Progenitor cell of endocrine pancreas (in vitro differentiated cells): ENCODE measurements at regions not wholly inside any gene's neighbourhood (a gene's known extent, or its start where the extent isn't known, plus 50 kb on each side); places are given as distances from the start of the nearest gene placed in this dataset.

Experiments used
- DNase-seq: peaks from one replicate; pipeline ENCODE4 v3.0.0; 2021; ENCODE audit warnings: low spot score; ENCODE audit not compliant: unreplicated experiment
- H3K27ac Mint-ChIP-seq: 2 replicates; pipeline ENCODE4 v1.8.0; 2021; ENCODE audit warnings: mild to moderate bottlenecking, moderate library complexity, mixed read lengths
- H3K27me3 Mint-ChIP-seq: 2 replicates; pipeline ENCODE4 v1.8.0; 2021; ENCODE audit warnings: mixed read lengths
- H3K36me3 Mint-ChIP-seq: 2 replicates; pipeline ENCODE4 v1.8.0; 2022; ENCODE audit warnings: mixed read lengths; ENCODE audit not compliant: insufficient read depth
- H3K4me1 Mint-ChIP-seq: 2 replicates; pipeline ENCODE4 v1.8.0; 2021; ENCODE audit warnings: low read depth, mixed read lengths
- H3K4me3 Mint-ChIP-seq: 2 replicates; pipeline ENCODE4 v1.8.0; 2021; ENCODE audit warnings: low read depth, mild to moderate bottlenecking, moderate library complexity, mixed read lengths
- H3K9me3 Mint-ChIP-seq: 2 replicates; pipeline ENCODE4 v1.8.0; 2021; ENCODE audit warnings: low read depth, mixed read lengths
- TF ChIP-seq, protein P1 (sequence below): fragments of 200-600 bp; sonication (generic); IDR thresholded peaks from one replicate; pipeline ENCODE4 v1.5.0; 2021; ENCODE audit warnings: antibody characterized with exemption, mild to moderate bottlenecking; ENCODE audit not compliant: unreplicated experiment

DNA sequence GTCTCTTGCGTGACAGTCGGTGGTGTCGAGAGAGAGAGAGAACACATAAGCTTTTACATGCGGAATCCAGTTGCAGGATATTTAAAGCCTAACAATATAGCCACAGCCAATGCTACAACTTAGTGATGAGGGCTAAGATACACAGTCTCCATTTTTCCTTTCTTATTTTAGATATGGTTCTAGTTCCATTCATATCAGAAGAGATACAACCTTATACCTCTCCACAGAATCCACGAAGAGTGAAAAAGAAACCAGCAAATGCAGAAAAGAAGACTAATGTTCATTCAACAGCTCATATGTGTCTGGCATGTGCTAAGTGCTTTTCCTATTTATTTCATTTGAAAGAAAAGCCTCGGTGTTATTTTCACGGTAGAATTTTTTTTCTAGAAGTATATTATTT is 249.0 kb upstream of the SLITRK1 start:
- Mint-ChIP-seq H3K4me3 (no peak overlapping the region), H3K9me3 (no peaks in the 10 kb centered on the region), H3K27me3 (no peaks in the 10 kb centered on the region)

DNA sequence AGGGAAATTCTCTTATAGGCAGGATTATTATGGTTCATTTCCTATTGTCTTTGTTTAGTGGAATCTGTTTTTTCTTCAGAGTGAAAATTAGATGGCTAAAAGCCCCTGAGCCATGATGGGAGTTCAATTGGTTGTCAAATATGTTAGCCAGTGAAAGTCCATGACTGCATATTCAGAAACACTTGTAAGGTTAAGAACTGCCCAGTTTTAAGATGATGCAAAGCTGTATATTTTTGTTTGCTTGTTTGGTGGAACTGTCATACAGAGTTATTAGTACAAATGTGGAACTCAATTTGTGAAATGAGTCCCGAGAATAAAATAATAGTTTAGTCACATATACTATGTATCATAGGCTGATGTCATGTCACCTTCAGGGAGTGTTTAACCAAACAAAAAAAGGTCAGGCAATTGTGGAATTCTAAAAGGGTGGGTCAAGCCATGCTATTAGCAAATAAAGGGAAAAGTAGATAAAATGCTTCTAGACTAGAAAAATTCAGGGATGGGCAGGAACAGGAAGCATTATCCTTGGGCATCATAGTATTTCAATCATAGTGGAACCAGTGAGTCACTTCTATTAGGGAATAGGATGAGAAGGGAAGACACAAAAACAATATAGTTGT is 248.3 kb upstream of the SLITRK1 start:
- Mint-ChIP-seq H3K36me3 (no peaks in the 10 kb centered on the region), H3K27ac (no peak overlapping the region)

More for the DNA sequence above, 249.0 kb upstream of the SLITRK1 start:
- Mint-ChIP-seq H3K36me3 (no peaks in the 10 kb centered on the region), H3K4me1 (peaks cover 2% of the 10 kb centered on the region), H3K27ac (no peak overlapping the region)
- DNase-seq, result no peak
- TF ChIP-seq, protein P1, sequence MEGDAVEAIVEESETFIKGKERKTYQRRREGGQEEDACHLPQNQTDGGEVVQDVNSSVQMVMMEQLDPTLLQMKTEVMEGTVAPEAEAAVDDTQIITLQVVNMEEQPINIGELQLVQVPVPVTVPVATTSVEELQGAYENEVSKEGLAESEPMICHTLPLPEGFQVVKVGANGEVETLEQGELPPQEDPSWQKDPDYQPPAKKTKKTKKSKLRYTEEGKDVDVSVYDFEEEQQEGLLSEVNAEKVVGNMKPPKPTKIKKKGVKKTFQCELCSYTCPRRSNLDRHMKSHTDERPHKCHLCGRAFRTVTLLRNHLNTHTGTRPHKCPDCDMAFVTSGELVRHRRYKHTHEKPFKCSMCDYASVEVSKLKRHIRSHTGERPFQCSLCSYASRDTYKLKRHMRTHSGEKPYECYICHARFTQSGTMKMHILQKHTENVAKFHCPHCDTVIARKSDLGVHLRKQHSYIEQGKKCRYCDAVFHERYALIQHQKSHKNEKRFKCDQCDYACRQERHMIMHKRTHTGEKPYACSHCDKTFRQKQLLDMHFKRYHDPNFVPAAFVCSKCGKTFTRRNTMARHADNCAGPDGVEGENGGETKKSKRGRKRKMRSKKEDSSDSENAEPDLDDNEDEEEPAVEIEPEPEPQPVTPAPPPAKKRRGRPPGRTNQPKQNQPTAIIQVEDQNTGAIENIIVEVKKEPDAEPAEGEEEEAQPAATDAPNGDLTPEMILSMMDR, result no peak

DNA sequence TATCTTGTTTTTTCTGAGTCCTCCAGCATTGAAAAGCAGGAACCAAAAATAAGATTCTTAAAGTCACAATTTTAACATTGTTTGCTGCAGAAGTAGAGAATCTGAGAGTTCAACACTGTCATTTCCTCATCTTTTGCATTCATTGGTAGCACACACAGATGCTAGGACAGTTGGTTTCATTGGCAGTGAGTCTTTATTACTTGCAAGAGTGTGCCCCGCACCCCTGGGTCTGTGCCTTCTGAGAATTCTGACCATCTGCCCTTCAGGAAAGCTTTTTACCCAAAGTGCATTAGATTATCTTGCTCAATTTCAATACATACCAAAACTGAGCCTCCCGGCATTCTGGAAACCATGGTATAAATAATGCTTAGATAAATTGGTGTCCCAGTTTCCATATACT is 247.7 kb upstream of the SLITRK1 start:
- H3K27ac Mint-ChIP-seq, result no peak overlapping the region
- H3K9me3 Mint-ChIP-seq, result no peaks in the 10 kb centered on the region
- DNase-seq, result no peak
- TF ChIP-seq, protein P1, result no peak
- H3K27me3 Mint-ChIP-seq, result no peaks in the 10 kb centered on the region
- H3K4me1 Mint-ChIP-seq, result peaks cover 2% of the 10 kb centered on the region
- no peaks in the 10 kb centered on the region for H3K36me3 Mint-ChIP-seq
- no peak overlapping the region for H3K4me3 Mint-ChIP-seq

More for the DNA sequence above, 248.3 kb upstream of the SLITRK1 start:
- no peak overlapping the region for H3K4me3 Mint-ChIP-seq
- H3K27me3 Mint-ChIP-seq, result no peaks in the 10 kb centered on the region
- DNase-seq, result no peak
- TF ChIP-seq, protein P1, result no peak
- no peaks in the 10 kb centered on the region for H3K9me3 Mint-ChIP-seq
- peaks cover 2% of the 10 kb centered on the region for H3K4me1 Mint-ChIP-seq

- no peaks in the 10 kb centered on the region for H3K36me3 Mint-ChIP-seq
- TF ChIP-seq, protein P1, result no peak
- H3K27ac Mint-ChIP-seq, result no peak overlapping the region
- no peak for DNase-seq
- H3K4me1 Mint-ChIP-seq, result peaks cover 2% of the 10 kb centered on the region
- H3K4me3 Mint-ChIP-seq, result no peak overlapping the region
- no peaks in the 10 kb centered on the region for H3K27me3 Mint-ChIP-seq
- H3K9me3 Mint-ChIP-seq, result no peaks in the 10 kb centered on the region
Observed at GRCh38 chr13:84127597-84128128, 245.4 kb upstream of the SLITRK1 start.

DNA sequence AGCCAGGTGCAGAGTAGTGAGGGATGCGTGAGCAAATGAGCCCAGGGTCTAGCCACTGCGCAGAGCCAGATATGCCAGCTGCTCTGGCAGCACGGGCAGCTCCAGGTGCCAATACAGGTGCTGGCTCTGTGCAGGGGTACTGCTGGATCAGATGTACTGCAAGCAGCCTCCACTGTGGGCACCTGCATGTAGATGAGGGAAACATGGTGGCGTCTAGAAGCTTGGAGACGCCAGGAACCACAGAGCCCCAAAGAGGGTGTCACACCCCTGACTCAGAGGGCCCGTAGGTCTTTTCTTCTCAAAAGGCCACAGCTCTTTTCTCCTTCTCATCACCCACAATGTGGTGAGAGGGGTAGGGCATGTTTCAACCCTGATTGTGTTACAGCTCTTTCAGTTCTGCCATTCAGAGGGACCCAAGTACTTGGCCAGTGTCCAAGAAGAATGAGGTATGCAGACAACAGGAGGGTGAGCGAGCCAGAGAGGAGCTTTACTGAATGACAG is 244.4 kb upstream of the SLITRK1 start:
- Mint-ChIP-seq H3K27ac (no peak overlapping the region), H3K27me3 (no peaks in the 10 kb centered on the region), H3K36me3 (no peaks in the 10 kb centered on the region), H3K4me1 (peaks cover 2% of the 10 kb centered on the region), H3K9me3 (no peaks in the 10 kb centered on the region), H3K4me3 (no peak overlapping the region)
- TF ChIP-seq, protein P1, result no peak
- no peak for DNase-seq
